Muscle layer of duodenum (tissue), 2 donors: ENCODE measurements at regions not wholly inside any gene's neighbourhood (a gene's known extent, or its start where the extent isn't known, plus 50 kb on each side); places are given as distances from the start of the nearest gene placed in this dataset.

Source experiments
- H3K27ac ChIP-seq: one replicate; pipeline ENCODE4 v1.7.0; 2013; ENCODE audit warnings: mild to moderate bottlenecking, low read length
- H3K27me3 ChIP-seq: one replicate; pipeline ENCODE4 v1.7.0; 2013; ENCODE audit warnings: low read depth, mild to moderate bottlenecking, control low read depth, low read length
- H3K36me3 ChIP-seq, 2 donors: one replicate each; pipeline ENCODE4 v1.7.0; 2013; ENCODE audit warnings: low read length in 2 of 2, control low read depth in 1 of 2, mild to moderate bottlenecking in 1 of 2; ENCODE audit not compliant: insufficient read depth in 2 of 2, control insufficient read depth in 1 of 2
- H3K4me1 ChIP-seq, 2 donors: one replicate each; pipeline ENCODE4 v1.7.0; 2013; ENCODE audit warnings: low read length in 2 of 2, mild to moderate bottlenecking in 2 of 2, control low read depth in 1 of 2, moderate library complexity in 1 of 2; ENCODE audit not compliant: insufficient read depth in 2 of 2, control insufficient read depth in 1 of 2
- H3K4me3 ChIP-seq, 2 donors: one replicate each; pipeline ENCODE4 v1.7.0; 2013; ENCODE audit warnings: low read length in 2 of 2, low read depth in 1 of 2, mild to moderate bottlenecking in 1 of 2
- H3K9me3 ChIP-seq, 2 donors: one replicate each; pipeline ENCODE4 v1.7.0; 2013; ENCODE audit warnings: low read length in 2 of 2, control low read depth in 1 of 2, mild to moderate bottlenecking in 1 of 2; ENCODE audit not compliant: control insufficient read depth in 1 of 2
- donor health status: healthy.

DNA sequence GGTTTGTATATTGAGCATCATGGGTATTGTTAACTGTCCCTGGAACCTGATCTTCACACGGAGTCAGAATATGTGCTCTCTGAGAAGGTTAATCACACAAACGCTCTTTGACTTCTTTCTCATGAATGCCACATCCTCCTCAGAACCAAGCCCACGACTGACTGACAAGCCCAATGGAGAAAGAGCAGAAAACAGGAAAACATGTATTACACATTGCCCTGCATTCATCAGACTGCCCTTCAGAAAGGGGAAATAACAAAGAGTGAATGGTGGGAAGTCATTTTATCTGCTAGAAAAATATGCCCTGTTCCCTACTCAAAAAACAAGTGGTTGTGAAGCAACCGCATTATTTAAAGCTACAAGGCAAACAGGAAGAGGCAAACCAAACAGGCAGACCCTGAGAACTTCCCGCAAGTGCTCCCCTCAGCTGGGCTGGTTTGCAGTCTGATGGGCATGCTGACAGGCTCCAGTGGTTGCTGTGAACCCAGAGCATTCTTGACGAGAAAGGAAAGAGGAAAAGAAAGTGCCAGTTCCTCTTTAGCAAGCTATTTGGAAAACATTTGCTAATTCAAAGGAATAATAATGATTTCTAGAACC, 172.9 kb upstream of the SETBP1 start:
- no peaks in the 10 kb centered on the region for H3K4me1 ChIP-seq
- H3K27me3 ChIP-seq = no peaks in the 10 kb centered on the region
- H3K4me3 ChIP-seq = no peak overlapping the region
- H3K27ac ChIP-seq = no peak overlapping the region
- H3K9me3 ChIP-seq = no peaks in the 10 kb centered on the region
- H3K36me3 ChIP-seq = no peaks in the 10 kb centered on the region

- Histone ChIP-seq H3K27ac (no peak overlapping the region), H3K4me1 (no peaks in the 10 kb centered on the region), H3K27me3 (no peaks in the 10 kb centered on the region), H3K36me3 (no peaks in the 10 kb centered on the region), H3K4me3 (no peak overlapping the region), H3K9me3 (no peaks in the 10 kb centered on the region)
Measured at GRCh38 chr18:44508474-44508873, 172.2 kb upstream of the SETBP1 start.

GRCh38 chr18:44509048-44509447, 171.6 kb upstream of the SETBP1 start:
- Histone ChIP-seq H3K27ac (no peak overlapping the region), H3K27me3 (no peaks in the 10 kb centered on the region), H3K36me3 (no peaks in the 10 kb centered on the region), H3K4me3 (no peak overlapping the region), H3K9me3 (no peaks in the 10 kb centered on the region), H3K4me1 (no peaks in the 10 kb centered on the region)

DNA sequence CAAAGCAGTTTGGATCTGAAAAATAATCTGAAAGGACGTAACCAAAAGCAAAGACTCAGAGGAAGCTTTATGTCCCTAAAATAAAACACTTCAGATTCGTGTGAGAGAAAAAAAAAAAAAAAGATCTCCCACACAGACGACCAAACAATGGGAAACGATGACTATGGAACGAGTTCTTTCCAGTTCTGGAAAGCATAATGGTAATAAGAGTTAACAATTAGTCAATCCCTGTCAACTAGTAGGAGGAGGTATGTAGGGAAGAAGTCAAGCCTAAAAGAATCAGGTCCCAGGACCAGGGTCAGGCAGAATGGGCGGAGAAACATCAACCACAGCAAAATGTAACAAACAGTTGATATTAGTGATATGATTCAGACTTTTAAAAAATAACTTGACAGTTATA, 170.3 kb upstream of the SETBP1 start:
- Histone ChIP-seq H3K4me3 (no peak overlapping the region), H3K27ac (no peak overlapping the region)

DNA sequence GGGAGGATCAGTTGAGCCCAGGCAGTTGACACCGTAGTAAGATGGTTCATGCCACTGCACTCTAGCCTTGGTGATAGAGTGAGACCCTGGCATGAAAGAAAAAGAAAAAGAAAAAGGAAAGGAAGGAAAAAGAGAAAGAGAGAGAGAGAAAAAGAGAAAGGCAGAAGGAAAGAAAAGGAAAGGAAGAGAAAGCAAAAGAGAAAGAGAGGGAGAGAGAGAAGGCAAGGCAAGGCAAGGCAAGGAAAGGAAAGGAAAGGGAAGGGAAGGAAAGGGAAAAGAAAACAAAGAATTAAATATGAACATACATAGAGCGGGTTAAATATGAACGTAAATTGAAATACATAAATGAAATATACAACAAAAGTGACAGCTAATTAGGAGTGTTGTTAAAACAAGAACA, 167.5 kb upstream of the SETBP1 start:
- Histone ChIP-seq H3K27ac (no peak overlapping the region), H3K27me3 (no peaks in the 10 kb centered on the region), H3K4me3 (no peak overlapping the region), H3K4me1 (no peaks in the 10 kb centered on the region), H3K36me3 (no peaks in the 10 kb centered on the region), H3K9me3 (no peaks in the 10 kb centered on the region)

More for the DNA sequence above, 170.3 kb upstream of the SETBP1 start:
- Histone ChIP-seq H3K4me1 (no peaks in the 10 kb centered on the region), H3K36me3 (no peaks in the 10 kb centered on the region), H3K9me3 (no peaks in the 10 kb centered on the region), H3K27me3 (no peaks in the 10 kb centered on the region)

GRCh38 chr18:44514106-44514505, 166.6 kb upstream of the SETBP1 start:
- Histone ChIP-seq H3K9me3 (no peaks in the 10 kb centered on the region), H3K27ac (no peak overlapping the region), H3K4me3 (no peak overlapping the region), H3K27me3 (no peaks in the 10 kb centered on the region), H3K4me1 (no peaks in the 10 kb centered on the region), H3K36me3 (no peaks in the 10 kb centered on the region)

- H3K9me3 ChIP-seq = no peaks in the 10 kb centered on the region
- H3K4me3 ChIP-seq = no peak overlapping the region
- no peak overlapping the region for H3K27ac ChIP-seq
- H3K36me3 ChIP-seq = no peaks in the 10 kb centered on the region
- H3K27me3 ChIP-seq = no peaks in the 10 kb centered on the region
- no peaks in the 10 kb centered on the region for H3K4me1 ChIP-seq
Measured at GRCh38 chr18:44514766-44515165, 165.9 kb upstream of the SETBP1 start.

DNA sequence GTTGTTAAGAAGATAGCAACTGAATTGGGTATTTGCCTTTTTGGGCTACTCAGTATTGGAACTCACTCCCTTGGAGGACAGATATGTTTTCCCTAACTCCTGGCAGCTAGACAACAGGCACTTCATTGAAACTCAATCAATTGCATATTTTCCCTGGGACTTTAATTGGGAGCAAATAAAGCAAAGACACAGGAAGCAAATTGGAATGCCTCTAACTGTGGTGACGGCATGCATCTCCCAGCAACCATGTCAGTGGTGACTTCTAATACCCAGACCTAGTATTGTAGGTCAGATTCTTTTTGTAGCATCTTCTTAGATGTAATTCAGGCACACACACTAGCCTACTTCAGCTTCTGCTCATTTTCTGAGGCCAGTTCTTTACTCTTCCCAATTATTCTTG, 164.2 kb upstream of the SETBP1 start:
- H3K4me3 ChIP-seq = no peak overlapping the region
- no peak overlapping the region for H3K27ac ChIP-seq
- H3K27me3 ChIP-seq = no peaks in the 10 kb centered on the region
- no peaks in the 10 kb centered on the region for H3K9me3 ChIP-seq
- H3K36me3 ChIP-seq = no peaks in the 10 kb centered on the region
- H3K4me1 ChIP-seq = no peaks in the 10 kb centered on the region

- Histone ChIP-seq H3K9me3 (no peaks in the 10 kb centered on the region), H3K4me1 (no peaks in the 10 kb centered on the region), H3K36me3 (no peaks in the 10 kb centered on the region), H3K4me3 (no peak overlapping the region), H3K27ac (no peak overlapping the region), H3K27me3 (no peaks in the 10 kb centered on the region)
Measured at GRCh38 chr18:44517136-44517535, 163.6 kb upstream of the SETBP1 start.

- no peak overlapping the region for H3K27ac ChIP-seq
- H3K36me3 ChIP-seq = no peaks in the 10 kb centered on the region
- H3K4me1 ChIP-seq = no peaks in the 10 kb centered on the region
- H3K4me3 ChIP-seq = no peak overlapping the region
- H3K27me3 ChIP-seq = no peaks in the 10 kb centered on the region
- H3K9me3 ChIP-seq = no peaks in the 10 kb centered on the region
Measured at GRCh38 chr18:44518091-44518615, 162.5 kb upstream of the SETBP1 start.

DNA sequence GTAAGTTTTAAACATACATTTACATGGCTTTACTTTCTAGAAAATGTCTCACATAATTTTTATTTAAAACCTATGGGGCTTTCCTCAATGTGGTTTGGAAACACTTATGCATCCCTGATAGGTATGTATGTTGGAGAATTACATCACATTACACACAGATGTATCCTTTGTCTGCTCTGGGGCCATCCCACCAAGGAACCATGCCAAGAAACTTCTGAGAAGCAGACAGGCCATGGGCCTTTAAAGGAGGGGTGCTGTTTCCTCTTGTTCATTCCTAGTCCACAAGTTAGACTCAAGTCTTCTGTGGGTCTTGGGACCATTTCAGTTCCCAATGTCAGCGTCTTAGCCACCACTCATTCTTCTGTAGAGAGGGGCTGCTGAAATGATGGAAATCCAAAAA, 162.0 kb upstream of the SETBP1 start:
- Histone ChIP-seq H3K4me1 (no peaks in the 10 kb centered on the region), H3K9me3 (no peaks in the 10 kb centered on the region), H3K4me3 (no peak overlapping the region), H3K36me3 (no peaks in the 10 kb centered on the region), H3K27me3 (no peaks in the 10 kb centered on the region), H3K27ac (no peak overlapping the region)

GRCh38 chr18:44520981-44521667, 159.6 kb upstream of the SETBP1 start:
- no peaks in the 10 kb centered on the region for H3K9me3 ChIP-seq
- H3K4me3 ChIP-seq = no peak overlapping the region
- H3K4me1 ChIP-seq = no peaks in the 10 kb centered on the region
- H3K27me3 ChIP-seq = no peaks in the 10 kb centered on the region
- H3K36me3 ChIP-seq = no peaks in the 10 kb centered on the region
- no peak overlapping the region for H3K27ac ChIP-seq
